Loucy (cell line): ENCODE measurements at regions not wholly inside any gene's neighbourhood (a gene's known extent, or its start where the extent isn't known, plus 50 kb on each side); places are given as distances from the start of the nearest gene placed in this dataset.

ENCODE experiments used
- H2AFZ ChIP-seq: fragments of 200-600 bp; sonication (generic); 2 replicates; pipeline ENCODE4 v1.6.0; 2016; ENCODE audit warnings: antibody characterized with exemption, mild to moderate bottlenecking, low read length, moderate library complexity
- H3F3A ChIP-seq: fragments of 200-600 bp; 2 replicates; pipeline ENCODE4 v1.6.0; 2016; ENCODE audit warnings: antibody characterized with exemption, low read depth, mild to moderate bottlenecking
- H3K27me3 ChIP-seq: fragments of 200-600 bp; sonication (generic); 2 replicates; pipeline ENCODE4 v1.6.1; 2014; ENCODE audit warnings: low read length, mild to moderate bottlenecking; ENCODE audit not compliant: insufficient read depth, poor library complexity, severe bottlenecking
- H3K36me3 ChIP-seq: fragments of 200-600 bp; sonication (generic); 2 replicates; pipeline ENCODE4 v1.6.1; 2016; ENCODE audit warnings: low read length; ENCODE audit not compliant: insufficient read depth
- H3K4me1 ChIP-seq: fragments of 200-600 bp; sonication (generic); 2 replicates; pipeline ENCODE4 v1.5.1; 2014; ENCODE audit warnings: low read length, mild to moderate bottlenecking; ENCODE audit not compliant: insufficient read depth, poor library complexity, severe bottlenecking
- H3K4me2 ChIP-seq: fragments of 200-600 bp; sonication (generic); 2 replicates; pipeline ENCODE4 v1.6.0; 2014; ENCODE audit warnings: antibody characterized with exemption, low read length, low read depth, mild to moderate bottlenecking; ENCODE audit not compliant: poor library complexity, severe bottlenecking
- H3K4me3 ChIP-seq: fragments of 200-600 bp; sonication (generic); 2 replicates; pipeline ENCODE4 v1.5.1; 2014; ENCODE audit warnings: low read length, mild to moderate bottlenecking, mixed read lengths; ENCODE audit not compliant: poor library complexity, severe bottlenecking
- H3K79me2 ChIP-seq: fragments of 200-600 bp; sonication (generic); 2 replicates; pipeline ENCODE4 v1.6.1; 2014; ENCODE audit warnings: low read length; ENCODE audit not compliant: insufficient read depth
- H3K9ac ChIP-seq: fragments of 200-600 bp; sonication (generic); 2 replicates; pipeline ENCODE4 v1.6.0; 2014; ENCODE audit warnings: mild to moderate bottlenecking, low read depth, low read length, moderate library complexity; ENCODE audit not compliant: poor library complexity, severe bottlenecking
- H3K9me2 ChIP-seq: fragments of 200-600 bp; sonication (generic); replicated peaks from 2 replicates; pipeline ENCODE4 v1.6.1; 2016; ENCODE audit warnings: low read depth, low read length, mixed read lengths
- H3K9me3 ChIP-seq: fragments of 200-600 bp; sonication (generic); 2 replicates; pipeline ENCODE4 v1.6.1; 2014; ENCODE audit warnings: mild to moderate bottlenecking, antibody characterized with exemption, low read length, low read depth; ENCODE audit not compliant: insufficient read depth
- H4K20me1 ChIP-seq: fragments of 200-600 bp; sonication (generic); 2 replicates; pipeline ENCODE4 v1.6.0; 2014; ENCODE audit warnings: antibody characterized with exemption, low read length, mild to moderate bottlenecking; ENCODE audit not compliant: insufficient read depth, poor library complexity, severe bottlenecking
- EZH2phosphoT487 ChIP-seq: fragments of 200-600 bp; IDR thresholded peaks from 2 replicates; pipeline ENCODE4 v1.6.1; 2018; ENCODE audit warnings: antibody characterized with exemption, mild to moderate bottlenecking, moderate library complexity, borderline replicate concordance
- TF ChIP-seq, protein P1 (sequence below): fragments of 200-600 bp; sonication (generic); conservative IDR thresholded peaks from 2 replicates; pipeline ENCODE4 v1.5.1; 2014; ENCODE audit warnings: mild to moderate bottlenecking, antibody characterized with exemption, low read length

DNA sequence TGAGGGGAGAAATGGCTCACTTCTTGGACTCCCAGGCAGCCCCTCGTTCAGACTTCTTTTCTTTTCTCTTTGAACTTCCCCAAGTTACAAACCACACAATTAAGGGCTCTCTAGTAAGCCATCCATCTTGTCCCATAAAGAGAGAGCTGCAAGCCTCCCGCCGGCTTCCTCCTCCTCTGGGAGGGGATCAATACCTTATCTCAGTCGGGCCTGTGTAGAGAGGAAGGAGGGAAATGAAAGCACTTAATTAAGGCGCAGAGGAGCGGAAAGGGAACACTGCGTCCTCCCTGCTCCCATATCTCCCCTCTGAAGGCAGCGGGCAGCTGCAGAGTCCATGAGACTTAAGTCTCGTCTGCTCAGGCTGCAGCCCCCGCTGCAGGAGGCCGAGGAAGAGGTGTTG lies 112.6 kb upstream of the CSF3R start:
- H4K20me1 ChIP-seq: no peaks in the 10 kb centered on the region
- no peak overlapping the region for H3K4me2 ChIP-seq
- no peaks in the 10 kb centered on the region for H3K36me3 ChIP-seq
- H3K9me3 ChIP-seq: no peaks in the 10 kb centered on the region
- no peaks in the 10 kb centered on the region for H3K9me2 ChIP-seq
- no peak overlapping the region for H2AFZ ChIP-seq
- no peak overlapping the region for H3K4me3 ChIP-seq
- TF ChIP-seq EZH2phosphoT487: no peak
- no peak overlapping the region for H3K9ac ChIP-seq
- no peaks in the 10 kb centered on the region for H3K27me3 ChIP-seq
- H3K79me2 ChIP-seq: no peaks in the 10 kb centered on the region
- no peaks in the 10 kb centered on the region for H3K4me1 ChIP-seq
- no peaks in the 10 kb centered on the region for H3F3A ChIP-seq

DNA sequence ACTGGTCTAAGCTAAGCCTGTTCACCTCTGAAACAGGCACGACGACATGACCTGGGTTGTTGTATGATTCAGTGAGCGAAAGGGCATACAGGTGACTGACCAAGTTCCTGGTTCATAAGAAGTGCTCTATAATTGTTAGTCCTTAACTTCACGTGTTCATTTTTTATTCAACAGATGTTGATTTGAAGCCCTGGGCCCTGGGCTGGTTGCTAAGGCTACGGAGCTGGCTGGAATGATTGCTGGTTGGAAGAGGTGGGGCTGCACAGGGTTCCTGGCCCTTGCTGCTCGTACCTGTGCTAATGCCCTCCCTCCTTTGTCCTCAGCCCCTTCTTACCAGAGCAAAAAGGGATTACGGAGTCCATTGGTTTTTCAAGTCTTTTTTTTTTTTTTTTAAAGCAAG lies 111.3 kb upstream of the CSF3R start:
- TF ChIP-seq, protein P1, sequence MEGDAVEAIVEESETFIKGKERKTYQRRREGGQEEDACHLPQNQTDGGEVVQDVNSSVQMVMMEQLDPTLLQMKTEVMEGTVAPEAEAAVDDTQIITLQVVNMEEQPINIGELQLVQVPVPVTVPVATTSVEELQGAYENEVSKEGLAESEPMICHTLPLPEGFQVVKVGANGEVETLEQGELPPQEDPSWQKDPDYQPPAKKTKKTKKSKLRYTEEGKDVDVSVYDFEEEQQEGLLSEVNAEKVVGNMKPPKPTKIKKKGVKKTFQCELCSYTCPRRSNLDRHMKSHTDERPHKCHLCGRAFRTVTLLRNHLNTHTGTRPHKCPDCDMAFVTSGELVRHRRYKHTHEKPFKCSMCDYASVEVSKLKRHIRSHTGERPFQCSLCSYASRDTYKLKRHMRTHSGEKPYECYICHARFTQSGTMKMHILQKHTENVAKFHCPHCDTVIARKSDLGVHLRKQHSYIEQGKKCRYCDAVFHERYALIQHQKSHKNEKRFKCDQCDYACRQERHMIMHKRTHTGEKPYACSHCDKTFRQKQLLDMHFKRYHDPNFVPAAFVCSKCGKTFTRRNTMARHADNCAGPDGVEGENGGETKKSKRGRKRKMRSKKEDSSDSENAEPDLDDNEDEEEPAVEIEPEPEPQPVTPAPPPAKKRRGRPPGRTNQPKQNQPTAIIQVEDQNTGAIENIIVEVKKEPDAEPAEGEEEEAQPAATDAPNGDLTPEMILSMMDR: no peak
- no peak for TF ChIP-seq EZH2phosphoT487
- H3K9me2 ChIP-seq: no peaks in the 10 kb centered on the region
- H3K4me3 ChIP-seq: no peak overlapping the region
- H2AFZ ChIP-seq: no peak overlapping the region
- H3K9ac ChIP-seq: no peak overlapping the region
- no peaks in the 10 kb centered on the region for H3K9me3 ChIP-seq
- no peaks in the 10 kb centered on the region for H3K79me2 ChIP-seq
- no peaks in the 10 kb centered on the region for H3K4me1 ChIP-seq
- H4K20me1 ChIP-seq: no peaks in the 10 kb centered on the region
- no peaks in the 10 kb centered on the region for H3K27me3 ChIP-seq
- no peaks in the 10 kb centered on the region for H3F3A ChIP-seq
- no peak overlapping the region for H3K4me2 ChIP-seq
- no peaks in the 10 kb centered on the region for H3K36me3 ChIP-seq

DNA sequence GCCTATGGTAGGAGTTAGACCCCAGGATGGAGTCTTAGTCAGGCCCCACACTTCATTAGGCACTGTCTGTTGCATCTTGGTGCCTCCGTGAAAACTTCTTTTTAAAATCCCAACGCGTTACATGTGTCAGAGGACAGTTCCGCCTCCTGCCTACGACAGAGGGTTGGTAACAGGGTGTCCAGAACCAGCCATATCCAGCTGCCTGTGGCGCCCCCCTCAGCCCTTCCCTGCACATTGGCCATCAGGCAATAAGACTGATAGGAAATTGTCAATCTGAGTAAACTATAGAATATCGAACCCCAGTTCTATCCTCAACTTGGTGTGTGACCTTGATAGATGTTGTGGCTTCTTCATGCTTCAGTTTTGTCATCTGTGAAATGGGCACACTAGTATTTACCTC lies 108.6 kb upstream of the CSF3R start:
- Histone ChIP-seq H4K20me1 (no peaks in the 10 kb centered on the region), H3K9me3 (no peaks in the 10 kb centered on the region), H3K36me3 (no peaks in the 10 kb centered on the region), H3K27me3 (no peaks in the 10 kb centered on the region), H3K4me1 (no peaks in the 10 kb centered on the region), H3K4me3 (no peak overlapping the region), H3K4me2 (no peak overlapping the region), H3K79me2 (no peaks in the 10 kb centered on the region), H2AFZ (no peak overlapping the region), H3K9me2 (no peaks in the 10 kb centered on the region), H3F3A (no peaks in the 10 kb centered on the region), H3K9ac (no peak overlapping the region)
- TF ChIP-seq, protein P1: peak; percentile 21
- no peak for TF ChIP-seq EZH2phosphoT487

DNA sequence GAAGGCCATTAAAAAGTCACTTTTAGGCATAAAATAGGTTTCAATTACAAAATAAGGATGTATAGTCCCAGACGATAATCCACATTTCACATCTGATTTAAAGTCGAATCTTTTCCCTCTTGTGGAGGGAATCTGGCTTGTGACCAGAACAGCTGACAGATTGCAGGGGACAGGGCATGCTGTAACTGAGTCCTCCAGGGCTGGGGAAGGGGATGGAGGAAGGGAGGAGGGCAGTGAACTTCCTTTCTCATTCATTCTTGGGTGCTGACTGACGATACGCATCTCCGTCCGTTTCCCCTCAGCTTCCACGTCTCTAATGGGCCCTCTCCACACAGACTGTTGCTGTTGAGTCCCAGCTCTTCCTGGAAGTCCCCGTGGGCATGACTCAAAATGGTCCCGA lies 108.1 kb upstream of the CSF3R start:
- H4K20me1 ChIP-seq: no peaks in the 10 kb centered on the region
- no peaks in the 10 kb centered on the region for H3K27me3 ChIP-seq
- H3K36me3 ChIP-seq: no peaks in the 10 kb centered on the region
- H3K79me2 ChIP-seq: no peaks in the 10 kb centered on the region
- H3K9ac ChIP-seq: no peak overlapping the region
- TF ChIP-seq EZH2phosphoT487: no peak
- TF ChIP-seq, protein P1: no peak
- H3K4me2 ChIP-seq: no peak overlapping the region
- no peaks in the 10 kb centered on the region for H3K9me3 ChIP-seq
- H2AFZ ChIP-seq: no peak overlapping the region
- no peaks in the 10 kb centered on the region for H3K4me1 ChIP-seq
- H3K4me3 ChIP-seq: no peak overlapping the region
- no peaks in the 10 kb centered on the region for H3F3A ChIP-seq
- H3K9me2 ChIP-seq: no peaks in the 10 kb centered on the region
